Endothelial cell of umbilical vein (primary cell): ENCODE measurements at regions not wholly inside any gene's neighbourhood (a gene's known extent, or its start where the extent isn't known, plus 50 kb on each side); places are given as distances from the start of the nearest gene placed in this dataset.

Experiments
- BruUV-seq: library from RNA; stranded (reverse); fragments of 400-500 nt; replicated peaks from 2 replicates; lab custom pipeline; 2021; lab: Mats Ljungman, UMichigan
- CTCF ChIA-PET: fragments of 300-600, 350-600 bp; sonication (Branson Sonifier 250); formaldehyde crosslinking; loops from one replicate; lab custom pipeline; 2021; ENCODE audit warnings: antibody characterized with exemption, inconsistent platforms; lab: Charles Lee
- POLR2A ChIA-PET: fragments of 300-600, 350-600 bp; sonication (Branson Sonifier 250); formaldehyde crosslinking; loops from one replicate; lab custom pipeline; 2021; ENCODE audit warnings: antibody characterized with exemption, inconsistent platforms; lab: Charles Lee
- DNase-seq: peaks from one replicate; pipeline ENCODE4 v3.0.0-alpha.2; 2011; ENCODE audit warnings: low read depth, low spot score
- FAIRE-seq: peaks from 2 replicates; lab custom pipeline; 2011; peaks lifted over from hg19 to GRCh38; lab: Jason Lieb, UNC
- H2AFZ ChIP-seq: 2 replicates; pipeline ENCODE4 v1.6.0; 2012; ENCODE audit warnings: low read depth, low read length, control low read depth, inconsistent platforms
- H3K27ac ChIP-seq: 2 replicates; pipeline ENCODE4 v1.5.1; 2011; ENCODE audit warnings: low read depth, mild to moderate bottlenecking, control low read depth, low read length, moderate library complexity; ENCODE audit not compliant: insufficient read depth
- H3K27me3 ChIP-seq, 2 experiments: 2 replicates each; pipeline versions ENCODE4 v1.6.0 to v1.6.1; 2011; ENCODE audit warnings: low read length in 2 of 2, mixed read lengths in 1 of 2; ENCODE audit not compliant: control insufficient read depth in 2 of 2, insufficient read depth in 2 of 2
- H3K36me3 ChIP-seq, 2 experiments: 2 replicates in 1 of 2; 3 replicates in 1 of 2; pipeline ENCODE4 v1.5.1; 2011; ENCODE audit warnings: low read length in 2 of 2, mild to moderate bottlenecking in 1 of 2, moderate library complexity in 1 of 2; ENCODE audit not compliant: control insufficient read depth in 2 of 2, insufficient read depth in 2 of 2; ENCODE audit errors: extremely low read depth in 1 of 2
- H3K4me1 ChIP-seq: 3 replicates; pipeline ENCODE4 v1.5.1; 2011; ENCODE audit warnings: mild to moderate bottlenecking, low read length; ENCODE audit not compliant: control insufficient read depth, insufficient read depth; ENCODE audit errors: extremely low read depth
- H3K4me2 ChIP-seq: 2 replicates; pipeline ENCODE4 v1.6.1; 2011; ENCODE audit warnings: low read length, control low read depth, mixed read lengths; ENCODE audit not compliant: insufficient read depth
- H3K4me3 ChIP-seq, 3 experiments: fragments of 200-600 bp in 1 of 3; sonication (generic), shearing (Covaris generic) in 1 of 3; replicated peaks in 1 of 3; 2 replicates each; pipeline ENCODE4 v1.5.1; 2011 to 2016; ENCODE audit warnings: control low read depth in 3 of 3, low read length in 3 of 3, mild to moderate bottlenecking in 2 of 3, inconsistent platforms in 1 of 3, low read depth in 1 of 3, moderate library complexity in 1 of 3; ENCODE audit not compliant: insufficient read depth in 1 of 3
- H3K79me2 ChIP-seq: 2 replicates; pipeline ENCODE4 v1.6.0; 2012; ENCODE audit warnings: low read length, inconsistent platforms; ENCODE audit not compliant: control insufficient read depth, insufficient read depth
- H3K9ac ChIP-seq: replicated peaks from 2 replicates; pipeline ENCODE3; 2011; ENCODE audit warnings: low read length, control low read depth; ENCODE audit not compliant: insufficient read depth; ENCODE audit errors: extremely low read depth
- H3K9me1 ChIP-seq: replicated peaks from 3 replicates; pipeline ENCODE4 v1.6.0; 2011; ENCODE audit warnings: mild to moderate bottlenecking, low read length; ENCODE audit not compliant: control insufficient read depth, insufficient read depth; ENCODE audit errors: extremely low read depth
- H3K9me3 ChIP-seq: replicated peaks from 2 replicates; pipeline ENCODE4 v1.5.1; 2012; ENCODE audit warnings: low read length, inconsistent platforms; ENCODE audit not compliant: control insufficient read depth, insufficient read depth
- H4K20me1 ChIP-seq: replicated peaks from 2 replicates; pipeline ENCODE3; 2011; ENCODE audit warnings: mild to moderate bottlenecking, low read length; ENCODE audit not compliant: control insufficient read depth, insufficient read depth; ENCODE audit errors: extremely low read depth
- FOS ChIP-seq: IDR thresholded peaks from 2 replicates; pipeline ENCODE4 v1.6.1; 2011; ENCODE audit warnings: mild to moderate bottlenecking, low read length, moderate library complexity, borderline replicate concordance; ENCODE audit not compliant: insufficient read depth
- JUN ChIP-seq: IDR thresholded peaks from 2 replicates; pipeline ENCODE4 v1.6.1; 2011; ENCODE audit warnings: borderline replicate concordance, low read depth; ENCODE audit not compliant: insufficient read length, insufficient read depth
- POLR2A ChIP-seq: IDR thresholded peaks from 2 replicates; pipeline ENCODE4 v1.6.1; 2012; ENCODE audit warnings: low read depth, mild to moderate bottlenecking, control low read depth, low read length
- POLR2AphosphoS5 ChIP-seq: IDR thresholded peaks from 2 replicates; pipeline ENCODE4 v1.6.1; 2012; ENCODE audit warnings: low read depth, mild to moderate bottlenecking, control low read depth, low read length, moderate library complexity; ENCODE audit not compliant: insufficient read depth
- dilution Hi-C: fragments of 300-500 bp; cut with MboI; formaldehyde crosslinking; loops from one replicate; pipeline ENCODE4 v1.15.0; 2019; ENCODE audit warnings: low sequenced_read_pairs; ENCODE audit not compliant: extremely low pct_ligation_motif_present
- intact Hi-C: fragments of 100-400 bp; cut with micrococcal nuclease; formaldehyde crosslinking; loops from one replicate; pipeline ENCODE4 v1.10.0; 2022
- TF ChIP-seq, protein P1 (sequence below), 2 donors: IDR thresholded peaks; 1 replicate in 1 of 2; 2 replicates in 1 of 2; pipeline ENCODE4 v1.5.1; 2011; ENCODE audit warnings: low read length in 2 of 2, mild to moderate bottlenecking in 2 of 2, moderate library complexity in 2 of 2, control low read depth in 1 of 2, inconsistent platforms in 1 of 2, low read depth in 1 of 2; ENCODE audit not compliant: insufficient read depth in 1 of 2; ENCODE audit errors: extremely low read depth in 1 of 2

DNA sequence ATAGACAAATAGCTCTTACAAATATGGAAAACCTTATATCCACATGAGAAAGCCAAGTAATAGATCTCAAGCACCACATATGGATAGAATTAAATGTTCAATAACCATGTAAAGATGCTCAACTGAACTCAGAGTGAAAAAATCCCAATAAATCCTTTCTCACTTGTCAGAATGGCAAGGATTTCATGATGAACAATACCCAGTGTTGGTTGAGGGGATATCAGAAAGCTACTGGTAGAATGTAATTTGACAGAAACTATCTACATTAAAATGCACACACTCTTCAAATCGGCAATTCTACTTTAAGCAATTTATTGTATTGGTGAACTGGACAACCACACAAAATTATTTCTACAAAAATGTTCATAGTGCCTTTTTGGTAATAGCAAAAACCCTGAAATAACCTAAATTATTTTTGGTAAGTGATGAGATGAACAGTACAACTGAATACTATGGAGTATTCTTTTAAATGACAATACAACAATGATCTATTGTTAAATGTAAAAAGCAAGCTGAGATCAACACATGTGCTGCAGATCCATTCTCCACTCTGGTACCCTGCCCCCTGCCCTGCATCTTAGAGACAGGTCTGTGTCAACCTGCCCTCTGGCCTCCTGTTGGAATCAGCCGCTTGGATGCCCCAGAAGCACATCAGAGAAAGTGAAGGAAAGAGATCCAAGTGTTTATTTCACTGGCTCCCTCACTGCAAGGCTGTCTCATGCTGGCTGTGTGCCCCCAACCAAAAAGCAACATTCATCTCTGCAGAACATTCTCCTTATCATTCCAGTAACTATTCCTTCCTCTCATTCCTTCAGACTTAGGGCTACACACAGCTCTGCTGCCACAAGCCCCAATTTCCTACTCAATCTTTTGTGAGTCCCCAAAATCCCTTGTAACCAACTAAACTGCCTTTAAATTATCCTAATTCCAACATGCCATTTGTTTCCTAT, 442.5 kb downstream of the LRATD1 start:
- no peak overlapping the region for H2AFZ ChIP-seq
- intact Hi-C loops (no loop called here), dilution Hi-C loops (no loop called here)
- no peak overlapping the region for H3K4me2 ChIP-seq
- H3K4me1 ChIP-seq: no peaks in the 10 kb centered on the region
- H3K27ac ChIP-seq: no peak overlapping the region
- no peaks in the 10 kb centered on the region for H3K9me3 ChIP-seq
- no peaks in the 10 kb centered on the region for H3K36me3 ChIP-seq
- no peaks in the 10 kb centered on the region for H3K9me1 ChIP-seq
- no peaks in the 10 kb centered on the region for H3K27me3 ChIP-seq
- CTCF ChIA-PET: no interaction called here
- no peaks in the 10 kb centered on the region for H3K79me2 ChIP-seq
- POLR2A ChIA-PET: no interaction called here
- no peak for TF ChIP-seq FOS
- TF ChIP-seq POLR2A: no peak
- TF ChIP-seq, protein P1, sequence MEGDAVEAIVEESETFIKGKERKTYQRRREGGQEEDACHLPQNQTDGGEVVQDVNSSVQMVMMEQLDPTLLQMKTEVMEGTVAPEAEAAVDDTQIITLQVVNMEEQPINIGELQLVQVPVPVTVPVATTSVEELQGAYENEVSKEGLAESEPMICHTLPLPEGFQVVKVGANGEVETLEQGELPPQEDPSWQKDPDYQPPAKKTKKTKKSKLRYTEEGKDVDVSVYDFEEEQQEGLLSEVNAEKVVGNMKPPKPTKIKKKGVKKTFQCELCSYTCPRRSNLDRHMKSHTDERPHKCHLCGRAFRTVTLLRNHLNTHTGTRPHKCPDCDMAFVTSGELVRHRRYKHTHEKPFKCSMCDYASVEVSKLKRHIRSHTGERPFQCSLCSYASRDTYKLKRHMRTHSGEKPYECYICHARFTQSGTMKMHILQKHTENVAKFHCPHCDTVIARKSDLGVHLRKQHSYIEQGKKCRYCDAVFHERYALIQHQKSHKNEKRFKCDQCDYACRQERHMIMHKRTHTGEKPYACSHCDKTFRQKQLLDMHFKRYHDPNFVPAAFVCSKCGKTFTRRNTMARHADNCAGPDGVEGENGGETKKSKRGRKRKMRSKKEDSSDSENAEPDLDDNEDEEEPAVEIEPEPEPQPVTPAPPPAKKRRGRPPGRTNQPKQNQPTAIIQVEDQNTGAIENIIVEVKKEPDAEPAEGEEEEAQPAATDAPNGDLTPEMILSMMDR (IDR thresholded peaks at IDR 0.05; ENCODE audit: extremely low read depth in 1 of 2, insufficient read depth in 1 of 2, low read depth in 1 of 2, low read length in 2 of 2): no peak
- no peak for TF ChIP-seq POLR2AphosphoS5
- TF ChIP-seq JUN: no peak
- DNase-seq (no peak), FAIRE-seq (no peak)
- no peaks in the 10 kb centered on the region for H4K20me1 ChIP-seq
- H3K9ac ChIP-seq: no peak overlapping the region
- no peak overlapping the region for H3K4me3 ChIP-seq
- BruUV-seq: no TSS peak
